22Rv1 (cell line): ENCODE measurements at regions not wholly inside any gene's neighbourhood (a gene's known extent, or its start where the extent isn't known, plus 50 kb on each side); places are given as distances from the start of the nearest gene placed in this dataset.
"Not testable (repeated sequence)": the region's sequence is repeated elsewhere in the genome, so short reads cannot be mapped to it uniquely, and the experiment has no call there.

Experiments used
- CTCF ChIP-seq: fragments of 450-650 bp; IDR thresholded peaks from 2 replicates; pipeline ENCODE4 v1.5.1; 2017; ENCODE audit warnings: mild to moderate bottlenecking
- ZFX ChIP-seq: fragments of 450-650 bp; IDR thresholded peaks from 2 replicates; pipeline ENCODE4 v1.6.1; 2017; ENCODE audit warnings: antibody characterized with exemption, borderline replicate concordance

- not testable (repeated sequence) for TF ChIP-seq CTCF, ZFX
Measured at GRCh38 chr10:47605791-47606773, 82.6 kb upstream of the AGAP9 start.
